GM12875 (cell line): ENCODE measurements at regions not wholly inside any gene's neighbourhood (a gene's known extent, or its start where the extent isn't known, plus 50 kb on each side); places are given as distances from the start of the nearest gene placed in this dataset.

Experiments
- H3K4me3 ChIP-seq: one replicate; pipeline ENCODE4 v1.5.1; 2011; ENCODE audit warnings: low read depth, low read length, control low read depth
- CTCF ChIP-seq: IDR thresholded peaks from 2 replicates; pipeline ENCODE4 v1.5.1; 2011; ENCODE audit warnings: low read depth, mild to moderate bottlenecking, control low read depth, inconsistent platforms, low read length, moderate library complexity, borderline replicate concordance; ENCODE audit not compliant: insufficient read depth

- TF ChIP-seq CTCF = no peak
- no peak overlapping the region for H3K4me3 ChIP-seq
Observed at GRCh38 chr1:83697961-83698360, 301.0 kb downstream of the TTLL7 start.

- TF ChIP-seq CTCF = no peak
- H3K4me3 ChIP-seq = no peak overlapping the region
Observed at GRCh38 chr1:83697220-83697619, 301.7 kb downstream of the TTLL7 start.

- TF ChIP-seq CTCF = no peak
- H3K4me3 ChIP-seq = no peak overlapping the region
Observed at GRCh38 chr1:83694449-83694848, 304.5 kb downstream of the TTLL7 start.

GRCh38 chr1:83693427-83694126 lies 305.4 kb downstream of the TTLL7 start:
- TF ChIP-seq CTCF = no peak
- no peak overlapping the region for H3K4me3 ChIP-seq

GRCh38 chr1:83692524-83693381 lies 306.2 kb downstream of the TTLL7 start:
- H3K4me3 ChIP-seq = no peak overlapping the region

GRCh38 chr1:83691953-83692500 lies 306.9 kb downstream of the TTLL7 start:
- no peak overlapping the region for H3K4me3 ChIP-seq
- TF ChIP-seq CTCF = no peak

More at GRCh38 chr1:83692524-83693381, 306.2 kb downstream of the TTLL7 start:
- no peak for TF ChIP-seq CTCF
